SJSA1 (cell line): ENCODE measurements at regions not wholly inside any gene's neighbourhood (a gene's known extent, or its start where the extent isn't known, plus 50 kb on each side); places are given as distances from the start of the nearest gene placed in this dataset.
"Not testable (repeated sequence)": the region's sequence is repeated elsewhere in the genome, so short reads cannot be mapped to it uniquely, and the experiment has no call there.

Experiments used
- DNase-seq, 2 experiments: peaks; one replicate each; pipeline ENCODE4 v3.0.0-alpha.2; 2015 to 2020; ENCODE audit warnings: low spot score in 2 of 2, low read depth in 1 of 2
- H3K27ac ChIP-seq: fragments of 250-450 bp; sonication (Bioruptor Pico); 2 replicates; pipeline ENCODE4 v1.5.1; 2020; ENCODE audit warnings: mild to moderate bottlenecking, moderate library complexity
- H3K27me3 ChIP-seq: fragments of 250-450 bp; sonication (Bioruptor Pico); replicated peaks from 2 replicates; pipeline ENCODE4 v1.5.1; 2020; ENCODE audit warnings: mild to moderate bottlenecking, moderate library complexity
- H3K36me3 ChIP-seq: fragments of 250-450 bp; sonication (Bioruptor Pico); 2 replicates; pipeline ENCODE4 v1.5.1; 2020; ENCODE audit warnings: mild to moderate bottlenecking
- H3K4me1 ChIP-seq: fragments of 250-450 bp; sonication (Bioruptor Pico); replicated peaks from 2 replicates; pipeline ENCODE4 v1.6.1; 2021; ENCODE audit warnings: mild to moderate bottlenecking
- H3K4me3 ChIP-seq: fragments of 250-450 bp; sonication (Bioruptor Pico); 2 replicates; pipeline ENCODE4 v1.5.1; 2020; ENCODE audit warnings: mild to moderate bottlenecking
- H3K9me3 ChIP-seq: fragments of 250-450 bp; sonication (Bioruptor Pico); replicated peaks from 2 replicates; pipeline ENCODE4 v1.5.1; 2020; ENCODE audit warnings: mild to moderate bottlenecking

- H3K9me3 ChIP-seq, result no peaks in the 10 kb centered on the region
- H3K4me3 ChIP-seq, result no peak overlapping the region
- peaks cover 14% of the 10 kb centered on the region for H3K27me3 ChIP-seq
- H3K27ac ChIP-seq, result no peak overlapping the region
- H3K4me1 ChIP-seq, result no peaks in the 10 kb centered on the region
- DNase-seq, result no peak
- H3K36me3 ChIP-seq, result no peaks in the 10 kb centered on the region
Observed at GRCh38 chr7:131808736-131809135, 252.3 kb upstream of the PODXL start.

- not testable (repeated sequence) for H3K9me3 ChIP-seq, H3K36me3 ChIP-seq, H3K4me3 ChIP-seq, H3K4me1 ChIP-seq, DNase-seq, H3K27ac ChIP-seq
- H3K27me3 ChIP-seq, result peaks cover 14% of the 10 kb centered on the region
Observed at GRCh38 chr7:131808156-131808555, 251.7 kb upstream of the PODXL start.

GRCh38 chr7:131803816-131804215, 247.4 kb upstream of the PODXL start:
- Histone ChIP-seq H3K27me3 (peaks cover 10% of the 10 kb centered on the region), H3K9me3 (no peaks in the 10 kb centered on the region), H3K36me3 (no peaks in the 10 kb centered on the region), H3K4me1 (no peaks in the 10 kb centered on the region), H3K4me3 (no peak overlapping the region), H3K27ac (no peak overlapping the region)
- DNase-seq, result no peak

- Histone ChIP-seq H3K27ac (no peak overlapping the region), H3K4me1 (no peaks in the 10 kb centered on the region), H3K27me3 (peaks cover 10% of the 10 kb centered on the region), H3K9me3 (no peaks in the 10 kb centered on the region), H3K36me3 (no peaks in the 10 kb centered on the region), H3K4me3 (no peak overlapping the region)
- DNase-seq, result no peak
Observed at GRCh38 chr7:131802195-131802864, 245.9 kb upstream of the PODXL start.

GRCh38 chr7:131800531-131800930, 244.1 kb upstream of the PODXL start:
- H3K9me3 ChIP-seq, result no peaks in the 10 kb centered on the region
- DNase-seq, result no peak
- H3K27me3 ChIP-seq, result peaks cover 10% of the 10 kb centered on the region
- H3K36me3 ChIP-seq, result no peaks in the 10 kb centered on the region
- H3K4me1 ChIP-seq, result no peaks in the 10 kb centered on the region
- no peak overlapping the region for H3K27ac ChIP-seq
- no peak overlapping the region for H3K4me3 ChIP-seq

- Histone ChIP-seq H3K36me3 (no peaks in the 10 kb centered on the region), H3K4me1 (no peaks in the 10 kb centered on the region), H3K27ac (no peak overlapping the region), H3K4me3 (no peak overlapping the region), H3K9me3 (no peaks in the 10 kb centered on the region), H3K27me3 (peaks cover 8% of the 10 kb centered on the region)
- DNase-seq, result no peak
Observed at GRCh38 chr7:131800008-131800407, 243.6 kb upstream of the PODXL start.

- Histone ChIP-seq H3K36me3 (no peaks in the 10 kb centered on the region), H3K4me1 (no peaks in the 10 kb centered on the region), H3K4me3 (no peak overlapping the region), H3K27me3 (no peaks in the 10 kb centered on the region; the same call in 1 of the 2 replicates), H3K27ac (no peak overlapping the region), H3K9me3 (no peaks in the 10 kb centered on the region)
- no peak for DNase-seq
Observed at GRCh38 chr7:131797841-131798240, 241.4 kb upstream of the PODXL start.

- Histone ChIP-seq H3K9me3 (no peaks in the 10 kb centered on the region), H3K36me3 (no peaks in the 10 kb centered on the region), H3K4me3 (no peak overlapping the region), H3K4me1 (no peaks in the 10 kb centered on the region), H3K27me3 (no peaks in the 10 kb centered on the region; the same call in 1 of the 2 replicates), H3K27ac (no peak overlapping the region)
- DNase-seq, result no peak
Observed at GRCh38 chr7:131795400-131795799, 239.0 kb upstream of the PODXL start.

- peaks cover under 1% of the 10 kb centered on the region; the same call in 1 of the 2 replicates for H3K27me3 ChIP-seq
- no peaks in the 10 kb centered on the region for H3K9me3 ChIP-seq
- no peak for DNase-seq
- no peak overlapping the region for H3K4me3 ChIP-seq
- H3K4me1 ChIP-seq, result no peaks in the 10 kb centered on the region
- no peak overlapping the region for H3K27ac ChIP-seq
- no peaks in the 10 kb centered on the region for H3K36me3 ChIP-seq
Observed at GRCh38 chr7:131792311-131792710, 235.9 kb upstream of the PODXL start.

GRCh38 chr7:131787101-131787500, 230.7 kb upstream of the PODXL start:
- H3K27me3 ChIP-seq, result peaks cover 10% of the 10 kb centered on the region
- H3K36me3 ChIP-seq, result no peaks in the 10 kb centered on the region
- no peaks in the 10 kb centered on the region for H3K9me3 ChIP-seq
- H3K4me1 ChIP-seq, result no peaks in the 10 kb centered on the region
- no peak for DNase-seq
- H3K4me3 ChIP-seq, result no peak overlapping the region
- H3K27ac ChIP-seq, result no peak overlapping the region

- H3K36me3 ChIP-seq, result no peaks in the 10 kb centered on the region
- no peaks in the 10 kb centered on the region for H3K9me3 ChIP-seq
- peaks cover 10% of the 10 kb centered on the region for H3K27me3 ChIP-seq
- H3K4me3 ChIP-seq, result no peak overlapping the region
- H3K27ac ChIP-seq, result no peak overlapping the region
- H3K4me1 ChIP-seq, result no peaks in the 10 kb centered on the region
- DNase-seq, result no peak
Observed at GRCh38 chr7:131786204-131786603, 229.8 kb upstream of the PODXL start.

- no peaks in the 10 kb centered on the region for H3K36me3 ChIP-seq
- H3K4me1 ChIP-seq, result no peaks in the 10 kb centered on the region
- H3K4me3 ChIP-seq, result no peak overlapping the region
- no peaks in the 10 kb centered on the region for H3K9me3 ChIP-seq
- peaks cover 12% of the 10 kb centered on the region for H3K27me3 ChIP-seq
- no peak for DNase-seq
- no peak overlapping the region for H3K27ac ChIP-seq
Observed at GRCh38 chr7:131778601-131779000, 222.2 kb upstream of the PODXL start.

- no peak for DNase-seq
- Histone ChIP-seq H3K27ac (no peak overlapping the region), H3K4me1 (no peaks in the 10 kb centered on the region), H3K27me3 (peaks cover 9% of the 10 kb centered on the region; the same call in 1 of the 2 replicates), H3K4me3 (no peak overlapping the region), H3K9me3 (no peaks in the 10 kb centered on the region), H3K36me3 (no peaks in the 10 kb centered on the region)
Observed at GRCh38 chr7:131774419-131775220, 218.2 kb upstream of the PODXL start.

- H3K27ac ChIP-seq, result no peak overlapping the region
- H3K4me1 ChIP-seq, result no peaks in the 10 kb centered on the region
- H3K36me3 ChIP-seq, result no peaks in the 10 kb centered on the region
- no peaks in the 10 kb centered on the region for H3K9me3 ChIP-seq
- DNase-seq, result no peak
- H3K4me3 ChIP-seq, result no peak overlapping the region
- 0 out of 2 replicates have a peak, but pooled peaks cover 9% of the 10 kb centered on the region for H3K27me3 ChIP-seq
Observed at GRCh38 chr7:131773413-131773812, 217.0 kb upstream of the PODXL start.
